ENCODE measurements at regions not wholly inside any gene's neighbourhood (a gene's known extent, or its start where the extent isn't known, plus 50 kb on each side); places are given as distances from the start of the nearest gene placed in this dataset.

DNA sequence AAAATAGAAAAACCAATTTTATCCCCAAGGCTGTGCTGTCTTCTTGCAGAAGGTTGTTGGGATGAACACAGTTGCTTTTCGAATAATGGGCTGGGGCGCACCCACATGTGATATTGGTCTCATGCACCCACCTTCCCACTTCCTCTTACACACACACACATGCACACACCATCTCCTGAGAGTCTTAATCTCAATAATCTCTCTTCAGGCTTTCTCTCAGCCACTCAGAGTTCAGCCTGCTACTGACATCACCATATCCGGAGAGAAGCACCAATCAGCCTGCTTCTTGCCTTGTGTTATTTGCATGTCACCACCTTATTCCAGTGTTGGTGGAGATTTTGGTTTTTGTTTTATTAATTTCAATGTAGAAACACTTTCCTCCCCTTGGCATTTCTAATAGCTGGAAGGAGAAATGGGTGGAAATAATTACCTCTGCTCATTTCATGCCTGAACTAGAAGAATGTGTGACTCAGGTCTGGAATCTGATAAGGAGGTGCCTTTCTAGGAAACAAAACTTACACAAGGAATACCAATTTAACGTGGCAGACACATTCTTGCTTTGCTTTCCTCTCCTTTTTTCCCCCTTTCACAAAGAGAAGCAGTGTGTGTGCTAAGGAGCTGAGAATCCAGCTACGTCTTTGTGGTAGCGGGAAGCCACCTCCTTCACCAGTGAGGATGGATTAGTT, 400.2 kb downstream of the MID1IP1 start:
- TF ChIP-seq, protein P1, sequence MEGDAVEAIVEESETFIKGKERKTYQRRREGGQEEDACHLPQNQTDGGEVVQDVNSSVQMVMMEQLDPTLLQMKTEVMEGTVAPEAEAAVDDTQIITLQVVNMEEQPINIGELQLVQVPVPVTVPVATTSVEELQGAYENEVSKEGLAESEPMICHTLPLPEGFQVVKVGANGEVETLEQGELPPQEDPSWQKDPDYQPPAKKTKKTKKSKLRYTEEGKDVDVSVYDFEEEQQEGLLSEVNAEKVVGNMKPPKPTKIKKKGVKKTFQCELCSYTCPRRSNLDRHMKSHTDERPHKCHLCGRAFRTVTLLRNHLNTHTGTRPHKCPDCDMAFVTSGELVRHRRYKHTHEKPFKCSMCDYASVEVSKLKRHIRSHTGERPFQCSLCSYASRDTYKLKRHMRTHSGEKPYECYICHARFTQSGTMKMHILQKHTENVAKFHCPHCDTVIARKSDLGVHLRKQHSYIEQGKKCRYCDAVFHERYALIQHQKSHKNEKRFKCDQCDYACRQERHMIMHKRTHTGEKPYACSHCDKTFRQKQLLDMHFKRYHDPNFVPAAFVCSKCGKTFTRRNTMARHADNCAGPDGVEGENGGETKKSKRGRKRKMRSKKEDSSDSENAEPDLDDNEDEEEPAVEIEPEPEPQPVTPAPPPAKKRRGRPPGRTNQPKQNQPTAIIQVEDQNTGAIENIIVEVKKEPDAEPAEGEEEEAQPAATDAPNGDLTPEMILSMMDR (IDR thresholded peaks at IDR 0.05), result no peak
- Histone ChIP-seq H3K4me3 (no peak overlapping the region), H3K27ac (no peak overlapping the region)
- no peak for DNase-seq (ENCODE audit: low spot score)

DNA sequence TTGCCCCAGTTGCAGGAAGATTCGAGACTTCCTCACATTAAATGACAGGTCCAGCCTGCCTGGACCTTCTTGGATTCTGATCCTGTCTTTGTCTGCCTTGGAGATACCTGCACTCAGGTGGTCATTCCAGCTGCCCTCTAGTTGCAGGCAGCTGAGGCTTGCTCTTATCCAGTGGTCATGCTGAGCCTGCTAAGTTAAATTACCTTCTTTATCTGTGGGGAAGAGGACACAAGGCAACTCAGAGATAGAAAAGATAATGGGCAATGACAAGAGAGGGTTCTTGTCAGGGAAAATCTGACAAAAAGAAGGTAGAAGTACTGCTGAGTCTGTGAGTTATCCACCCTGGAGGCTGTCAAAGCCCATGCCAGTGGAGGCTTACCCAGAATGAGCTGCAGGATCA, 401.4 kb downstream of the MID1IP1 start:
- no peak overlapping the region for H3K27ac ChIP-seq
- TF ChIP-seq, protein P1 (IDR thresholded peaks at IDR 0.05), result no peak
- H3K4me3 ChIP-seq, result no peak overlapping the region
- no peak for DNase-seq (ENCODE audit: low spot score)

DNA sequence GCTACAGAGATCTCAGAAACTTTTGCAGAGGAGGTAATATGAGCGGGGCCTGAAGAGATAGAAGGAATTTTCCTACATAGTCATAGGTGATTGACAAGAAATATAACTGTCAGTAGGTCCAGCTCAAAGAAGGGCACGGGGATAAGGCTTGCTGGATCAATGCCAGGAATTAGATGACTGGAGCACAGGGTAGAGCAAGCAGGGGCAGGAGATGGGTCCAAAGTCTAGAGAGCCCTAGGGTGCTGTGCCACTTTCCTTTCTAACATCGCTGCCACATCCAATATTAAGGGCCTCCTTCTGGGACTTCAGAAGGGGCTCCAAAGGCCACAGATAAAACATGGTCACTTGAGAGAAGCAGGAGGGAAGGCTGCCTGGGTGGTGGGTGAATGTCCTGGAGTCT, 402.2 kb downstream of the MID1IP1 start:
- Histone ChIP-seq H3K4me3 (no peak overlapping the region), H3K27ac (no peak overlapping the region)
- no peak for DNase-seq (ENCODE audit: low spot score)
- TF ChIP-seq, protein P1 (IDR thresholded peaks at IDR 0.05), result no peak

DNA sequence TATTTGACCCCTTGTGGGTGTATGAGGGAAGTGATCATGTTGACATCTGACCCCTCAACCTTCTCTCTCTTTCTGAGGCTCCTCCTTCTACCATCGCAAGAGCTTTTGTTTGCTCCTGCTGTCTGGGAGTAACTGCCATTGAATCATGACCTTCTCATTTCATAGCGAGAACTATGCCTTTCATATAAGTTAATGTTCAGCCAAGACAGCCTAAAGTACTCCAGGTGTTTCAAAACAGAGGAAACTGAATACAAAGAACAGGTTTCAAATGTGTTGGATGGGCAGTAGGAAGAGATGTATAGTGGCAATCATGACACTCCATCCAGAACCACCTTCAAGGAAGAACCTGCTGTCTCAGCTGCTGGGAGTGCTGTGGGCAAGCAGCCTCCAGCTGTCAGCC, 403.1 kb downstream of the MID1IP1 start:
- H3K4me3 ChIP-seq, result no peak overlapping the region
- no peak for DNase-seq (ENCODE audit: low spot score)
- TF ChIP-seq, protein P1 (IDR thresholded peaks at IDR 0.05), result no peak
- no peak overlapping the region for H3K27ac ChIP-seq

DNA sequence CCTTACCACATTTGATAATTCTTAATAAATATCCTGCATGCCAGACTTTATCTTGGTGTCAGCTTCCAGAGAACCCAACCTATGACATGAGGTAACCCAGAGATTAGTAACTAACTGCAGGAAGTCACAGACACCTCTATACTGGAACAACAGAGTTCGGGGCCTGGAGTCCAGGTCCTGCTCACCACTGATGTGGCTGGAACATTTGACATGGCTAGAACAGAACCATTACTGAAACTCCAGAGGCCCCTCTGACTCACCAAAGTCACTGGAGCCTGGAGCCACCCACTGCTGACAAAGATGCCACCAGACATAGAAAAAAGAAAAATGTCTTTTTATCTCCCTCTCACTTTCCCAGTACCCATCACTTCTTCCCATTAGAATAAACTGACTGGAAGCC, 403.7 kb downstream of the MID1IP1 start:
- Histone ChIP-seq H3K4me3 (no peak overlapping the region), H3K27ac (no peak overlapping the region)
- DNase-seq (ENCODE audit: low spot score), result no peak
- TF ChIP-seq, protein P1 (IDR thresholded peaks at IDR 0.05), result no peak

DNA sequence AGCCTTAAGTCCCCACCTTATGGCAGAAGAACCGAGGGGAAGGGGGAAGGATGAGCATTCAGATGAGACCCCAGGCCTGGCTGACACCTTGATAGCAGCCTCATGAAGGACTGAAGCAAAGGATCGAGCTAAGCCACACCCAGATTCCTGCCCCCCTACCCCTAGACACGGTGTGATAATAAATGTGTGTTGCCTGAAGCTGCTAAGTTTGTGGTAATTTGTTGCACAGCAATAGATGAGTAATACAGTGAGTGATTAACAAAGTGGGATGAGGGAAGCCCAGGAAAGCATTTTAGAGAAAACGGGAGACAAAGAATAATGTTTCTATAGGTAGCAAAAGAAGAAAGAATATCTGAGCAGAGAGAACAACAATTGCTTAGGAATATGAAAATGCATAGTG, 404.2 kb downstream of the MID1IP1 start:
- TF ChIP-seq, protein P1 (IDR thresholded peaks at IDR 0.05), result no peak
- no peak for DNase-seq (ENCODE audit: low spot score)
- no peak overlapping the region for H3K4me3 ChIP-seq

DNA sequence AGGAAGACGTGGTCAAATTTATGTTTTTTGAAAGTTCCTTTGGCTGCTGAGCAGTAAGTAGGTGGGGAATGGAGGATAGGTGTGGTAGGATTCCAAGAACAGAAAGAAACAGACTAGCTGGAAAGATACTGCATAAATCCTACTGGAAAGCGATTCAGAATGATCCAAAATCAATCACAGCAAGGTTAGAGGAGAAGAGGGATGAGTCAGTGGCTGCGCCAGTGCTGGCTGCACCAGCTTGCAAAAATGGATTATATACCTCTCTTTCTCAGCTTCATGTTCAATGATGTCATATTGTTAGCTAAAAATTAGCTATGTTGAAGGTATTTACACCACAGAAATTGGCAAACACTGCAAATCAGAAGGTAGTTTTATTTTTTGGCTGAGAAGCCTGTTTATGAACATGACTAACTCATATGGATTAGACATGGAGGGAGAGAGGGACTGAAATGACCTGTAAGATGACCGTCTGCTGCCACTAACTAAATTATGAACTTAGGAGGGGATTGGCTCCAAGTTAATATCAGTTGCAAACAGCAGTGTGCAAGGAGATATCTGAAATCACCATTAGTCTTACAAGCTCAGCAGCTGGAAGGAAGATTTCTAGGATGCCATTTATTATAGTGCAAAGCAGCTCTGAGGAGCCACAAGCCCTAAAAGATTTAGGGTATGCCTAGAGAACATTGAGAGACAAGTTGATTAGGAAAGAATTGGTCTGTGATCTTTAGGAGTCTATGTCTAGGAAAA, 405.3 kb downstream of the MID1IP1 start:
- TF ChIP-seq, protein P1 (IDR thresholded peaks at IDR 0.05), result no peak
- H3K27ac ChIP-seq, result no peak overlapping the region
- DNase-seq (ENCODE audit: low spot score), result no peak
- H3K4me3 ChIP-seq, result no peak overlapping the region

More for the DNA sequence above, 404.2 kb downstream of the MID1IP1 start:
- H3K27ac ChIP-seq, result no peak overlapping the region

All from coronary artery (tissue), 2 donors.